Mesendoderm (in vitro differentiated cells): ENCODE measurements at regions not wholly inside any gene's neighbourhood (a gene's known extent, or its start where the extent isn't known, plus 50 kb on each side); places are given as distances from the start of the nearest gene placed in this dataset.

Experiments
- DNase-seq: peaks from one replicate; pipeline ENCODE4 v3.0.0; 2013
- H2AK5ac ChIP-seq: 2 replicates; pipeline ENCODE4 v1.6.1; 2013; ENCODE audit warnings: low read length, inconsistent platforms
- H2BK120ac ChIP-seq: 2 replicates; pipeline ENCODE4 v1.6.1; 2013; ENCODE audit warnings: low read depth, mild to moderate bottlenecking, low read length, moderate library complexity, mixed read lengths
- H2BK15ac ChIP-seq: replicated peaks from 2 replicates; pipeline ENCODE4 v1.6.1; 2013; ENCODE audit warnings: low read depth, mild to moderate bottlenecking, moderate library complexity
- H2BK5ac ChIP-seq: 2 replicates; pipeline ENCODE4 v1.6.1; 2013; ENCODE audit warnings: low read length, inconsistent platforms
- H3K18ac ChIP-seq: 2 replicates; pipeline ENCODE4 v1.6.1; 2013; ENCODE audit warnings: mild to moderate bottlenecking, low read length, mixed read lengths
- H3K23ac ChIP-seq: one replicate; pipeline ENCODE4 v1.6.1; 2013; ENCODE audit warnings: low read length
- H3K27ac ChIP-seq: 2 replicates; pipeline ENCODE4 v1.5.1; 2013; ENCODE audit warnings: low read depth, mild to moderate bottlenecking, inconsistent platforms, low read length, moderate library complexity
- H3K27me3 ChIP-seq: 2 replicates; pipeline ENCODE4 v1.6.1; 2013; ENCODE audit warnings: low read length, control low read depth, mild to moderate bottlenecking, inconsistent platforms; ENCODE audit not compliant: insufficient read depth, poor library complexity
- H3K36me3 ChIP-seq: 2 replicates; pipeline ENCODE4 v1.6.1; 2013; ENCODE audit warnings: low read length, inconsistent platforms; ENCODE audit not compliant: control insufficient read depth, insufficient read depth
- H3K4ac ChIP-seq: one replicate; pipeline ENCODE4 v1.6.1; 2013; ENCODE audit warnings: low read depth, mild to moderate bottlenecking, low read length, moderate library complexity
- H3K4me1 ChIP-seq: 2 replicates; pipeline ENCODE4 v1.6.1; 2013; ENCODE audit warnings: low read depth, low read length, inconsistent platforms; ENCODE audit not compliant: control insufficient read depth
- H3K4me2 ChIP-seq: 2 replicates; pipeline ENCODE4 v1.6.1; 2013; ENCODE audit warnings: low read length
- H3K4me3 ChIP-seq: 2 replicates; pipeline ENCODE4 v1.5.1; 2013; ENCODE audit warnings: mild to moderate bottlenecking, low read length
- H3K56ac ChIP-seq: one replicate; pipeline ENCODE4 v1.6.1; 2013; ENCODE audit warnings: low read length
- H3K79me1 ChIP-seq: 2 replicates; pipeline ENCODE4 v1.6.1; 2013; ENCODE audit warnings: low read length, inconsistent platforms
- H3K79me2 ChIP-seq: 2 replicates; pipeline ENCODE4 v1.6.1; 2013; ENCODE audit warnings: mild to moderate bottlenecking, low read length; ENCODE audit not compliant: control insufficient read depth, insufficient read depth
- H3K9ac ChIP-seq: 2 replicates; pipeline ENCODE4 v1.6.1; 2013; ENCODE audit warnings: low read length, inconsistent platforms
- H4K5ac ChIP-seq: one replicate; pipeline ENCODE4 v1.6.1; 2013; ENCODE audit warnings: low read length
- H4K8ac ChIP-seq: one replicate; pipeline ENCODE4 v1.6.1; 2013; ENCODE audit warnings: low read depth, mild to moderate bottlenecking, control low read depth, low read length, moderate library complexity
- WGBS: extraction: QIAGEN DNeasy Blood & Tissue Kit; methylation state at CpG from one replicate; pipeline ENCODE4 v1.1.7; 2013; ENCODE audit warnings: low lambda C conversion rate, missing lambda C conversion rate; ENCODE audit not compliant: insufficient coverage; ENCODE audit errors: extremely low coverage; 5-methylcytosine and 5-hydroxymethylcytosine counted together

GRCh38 chr15:45958924-45959323, 324.1 kb downstream of the SQOR start:
- WGBS: no CpG with 5 or more reads among the region's 3 CpGs
- H2BK15ac ChIP-seq: no peak overlapping the region
- H3K4ac ChIP-seq: no peak overlapping the region
- no peaks in the 10 kb centered on the region for H3K79me2 ChIP-seq
- H4K8ac ChIP-seq: no peak overlapping the region
- H2BK120ac ChIP-seq: no peak overlapping the region
- H3K79me1 ChIP-seq: no peaks in the 10 kb centered on the region
- no peak overlapping the region for H4K5ac ChIP-seq
- no peak overlapping the region for H3K4me3 ChIP-seq
- no peak overlapping the region for H3K4me2 ChIP-seq
- no peak for DNase-seq
- H3K18ac ChIP-seq: no peak overlapping the region
- no peak overlapping the region for H2BK5ac ChIP-seq
- H3K27ac ChIP-seq: no peak overlapping the region
- no peak overlapping the region for H3K9ac ChIP-seq
- no peaks in the 10 kb centered on the region for H3K4me1 ChIP-seq
- H3K56ac ChIP-seq: no peak overlapping the region
- no peak overlapping the region for H3K23ac ChIP-seq
- no peaks in the 10 kb centered on the region for H3K27me3 ChIP-seq
- no peaks in the 10 kb centered on the region for H3K36me3 ChIP-seq
- no peak overlapping the region for H2AK5ac ChIP-seq

DNA sequence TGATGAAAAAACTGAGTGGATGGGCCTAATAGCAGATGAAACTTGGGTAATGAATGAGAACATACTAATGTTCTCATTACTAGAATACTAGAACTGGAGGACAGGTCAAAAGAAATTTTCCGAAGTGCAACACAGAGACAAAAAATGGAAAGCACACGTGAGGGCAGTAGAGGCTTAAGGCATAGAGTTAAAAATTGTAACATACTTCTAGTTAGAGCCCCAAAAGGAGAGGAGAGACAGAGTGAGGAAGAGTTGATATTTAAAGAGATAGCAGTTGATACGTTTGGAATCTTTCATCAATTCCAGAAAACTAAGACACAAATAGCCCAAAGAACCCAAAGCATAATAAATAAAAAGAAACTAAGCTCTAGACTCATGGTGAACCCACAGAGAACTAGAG, 327.9 kb downstream of the SQOR start:
- Histone ChIP-seq H2BK15ac (no peak overlapping the region), H3K4me1 (no peaks in the 10 kb centered on the region), H3K36me3 (no peaks in the 10 kb centered on the region), H3K4ac (no peak overlapping the region), H3K4me2 (no peak overlapping the region), H3K79me2 (no peaks in the 10 kb centered on the region), H3K27ac (no peak overlapping the region), H2AK5ac (no peak overlapping the region), H3K27me3 (no peaks in the 10 kb centered on the region), H2BK5ac (no peak overlapping the region), H3K9ac (no peak overlapping the region), H3K79me1 (no peaks in the 10 kb centered on the region), H3K4me3 (no peak overlapping the region), H3K56ac (no peak overlapping the region), H2BK120ac (no peak overlapping the region), H4K5ac (no peak overlapping the region), H3K23ac (no peak overlapping the region), H4K8ac (no peak overlapping the region), H3K18ac (no peak overlapping the region)
- DNase-seq: no peak
- WGBS: no CpG with 5 or more reads among the region's 3 CpGs

GRCh38 chr15:45970542-45970941, 335.7 kb downstream of the SQOR start:
- no peak overlapping the region for H3K9ac ChIP-seq

DNA sequence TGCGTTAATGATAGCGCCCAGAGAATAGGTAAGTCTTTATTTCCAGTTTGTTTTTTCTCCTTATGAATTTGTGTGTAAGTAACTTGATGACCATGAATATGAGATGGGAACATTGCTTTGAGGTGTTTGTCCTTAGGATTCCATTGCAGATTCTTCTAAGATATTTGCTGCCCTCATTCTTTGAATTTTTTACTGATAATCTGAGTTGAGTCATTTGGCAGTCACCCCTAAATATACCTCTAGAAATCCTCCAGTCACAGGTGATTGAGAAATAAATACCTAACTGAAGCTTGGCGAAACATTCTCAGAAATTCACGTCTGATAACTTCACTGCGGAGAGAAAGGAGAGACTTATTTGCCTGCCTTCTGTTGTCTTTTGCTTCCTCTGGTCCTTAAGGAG, 345.5 kb downstream of the SQOR start:
- Histone ChIP-seq H3K4ac (no peak overlapping the region), H3K4me1 (no peaks in the 10 kb centered on the region), H2BK120ac (no peak overlapping the region), H4K5ac (no peak overlapping the region), H3K4me3 (no peak overlapping the region), H3K27me3 (no peaks in the 10 kb centered on the region), H3K79me1 (no peaks in the 10 kb centered on the region), H3K27ac (no peak overlapping the region), H2AK5ac (no peak overlapping the region), H3K79me2 (no peaks in the 10 kb centered on the region), H3K23ac (no peak overlapping the region), H2BK15ac (no peak overlapping the region), H4K8ac (no peak overlapping the region), H3K56ac (no peak overlapping the region), H3K36me3 (no peaks in the 10 kb centered on the region), H3K18ac (no peak overlapping the region), H2BK5ac (no peak overlapping the region), H3K9ac (no peak overlapping the region), H3K4me2 (no peak overlapping the region)
- no CpG with 5 or more reads among the region's 5 CpGs for WGBS
- DNase-seq: peak; percentile 3

More at GRCh38 chr15:45970542-45970941, 335.7 kb downstream of the SQOR start:
- H3K36me3 ChIP-seq: no peaks in the 10 kb centered on the region
- no peak overlapping the region for H3K18ac ChIP-seq
- no peak overlapping the region for H2BK15ac ChIP-seq
- H3K79me2 ChIP-seq: no peaks in the 10 kb centered on the region
- DNase-seq: no peak
- no peak overlapping the region for H3K56ac ChIP-seq
- no CpG with 5 or more reads among the region's 1 CpG for WGBS
- no peak overlapping the region for H2BK120ac ChIP-seq
- H3K79me1 ChIP-seq: no peaks in the 10 kb centered on the region
- H2BK5ac ChIP-seq: no peak overlapping the region
- H3K23ac ChIP-seq: no peak overlapping the region
- no peak overlapping the region for H4K5ac ChIP-seq
- no peaks in the 10 kb centered on the region for H3K4me1 ChIP-seq
- no peak overlapping the region for H3K4me3 ChIP-seq
- no peak overlapping the region for H2AK5ac ChIP-seq
- no peak overlapping the region for H3K4me2 ChIP-seq
- H4K8ac ChIP-seq: no peak overlapping the region
- H3K27ac ChIP-seq: no peak overlapping the region
- no peaks in the 10 kb centered on the region for H3K27me3 ChIP-seq
- H3K4ac ChIP-seq: no peak overlapping the region

DNA sequence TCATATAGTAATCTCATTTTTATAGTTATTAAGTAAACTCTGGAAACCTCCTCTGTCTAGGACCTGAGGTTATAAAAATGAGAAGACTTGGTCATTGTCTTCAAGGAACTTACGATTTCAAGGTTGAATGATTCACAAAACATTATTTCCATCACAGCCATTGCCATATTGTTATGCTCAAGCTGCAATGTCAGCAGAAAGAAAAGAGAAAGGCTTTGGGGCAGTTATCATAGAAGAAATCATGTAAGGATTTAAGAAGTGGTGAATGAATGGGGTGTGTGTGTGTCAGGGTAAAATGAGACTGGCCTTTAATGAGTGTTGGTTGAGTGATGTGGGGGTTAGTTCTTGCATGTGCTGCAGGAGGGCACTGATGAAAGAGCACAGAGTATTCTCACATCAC, 346.8 kb downstream of the SQOR start:
- Histone ChIP-seq H3K18ac (no peak overlapping the region), H2AK5ac (no peak overlapping the region), H3K79me1 (no peaks in the 10 kb centered on the region), H3K27ac (no peak overlapping the region), H4K5ac (no peak overlapping the region), H3K36me3 (no peaks in the 10 kb centered on the region), H3K79me2 (no peaks in the 10 kb centered on the region), H4K8ac (no peak overlapping the region), H3K4me3 (no peak overlapping the region), H3K4me1 (no peaks in the 10 kb centered on the region), H3K23ac (no peak overlapping the region), H3K4ac (no peak overlapping the region), H2BK120ac (no peak overlapping the region), H3K56ac (no peak overlapping the region), H3K4me2 (no peak overlapping the region), H2BK5ac (no peak overlapping the region), H2BK15ac (no peak overlapping the region), H3K27me3 (no peaks in the 10 kb centered on the region), H3K9ac (no peak overlapping the region)
- no CpG with 5 or more reads among the region's 1 CpG for WGBS
- no peak for DNase-seq

DNA sequence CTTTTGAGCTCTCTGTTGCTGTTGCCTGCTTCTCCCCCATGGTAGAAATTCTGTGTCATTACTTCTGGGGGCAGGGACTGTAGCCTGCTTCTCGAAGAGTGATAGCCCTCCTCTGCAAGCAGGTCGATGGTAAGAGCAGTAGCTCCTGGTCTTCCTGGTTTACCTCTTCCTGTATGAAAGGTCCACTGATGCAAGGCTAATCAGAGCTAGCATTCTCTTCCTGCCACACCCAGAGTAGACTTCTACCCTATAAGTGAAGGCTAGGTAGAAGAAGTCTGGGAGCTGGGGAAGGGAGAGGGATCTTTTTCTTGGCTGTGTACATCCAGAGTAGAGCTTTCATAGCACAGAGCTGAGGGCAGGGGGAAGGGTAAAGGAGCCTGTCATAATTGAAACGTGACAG, 357.0 kb downstream of the SQOR start:
- H3K27me3 ChIP-seq: no peaks in the 10 kb centered on the region
- no peak overlapping the region for H4K5ac ChIP-seq
- WGBS: no CpG with 5 or more reads among the region's 3 CpGs

More for the DNA sequence above, 357.0 kb downstream of the SQOR start:
- no peak overlapping the region for H3K56ac ChIP-seq
- no peak overlapping the region for H2AK5ac ChIP-seq
- no peaks in the 10 kb centered on the region for H3K79me1 ChIP-seq
- no peak overlapping the region for H4K8ac ChIP-seq
- H2BK5ac ChIP-seq: no peak overlapping the region
- no peak overlapping the region for H2BK120ac ChIP-seq
- no peak overlapping the region for H3K4me3 ChIP-seq
- no peak overlapping the region for H3K9ac ChIP-seq
- H3K79me2 ChIP-seq: no peaks in the 10 kb centered on the region
- H2BK15ac ChIP-seq: no peak overlapping the region
- H3K27ac ChIP-seq: no peak overlapping the region
- H3K4me1 ChIP-seq: no peaks in the 10 kb centered on the region
- no peak overlapping the region for H3K4ac ChIP-seq
- H3K18ac ChIP-seq: no peak overlapping the region
- DNase-seq: no peak
- H3K23ac ChIP-seq: no peak overlapping the region
- H3K36me3 ChIP-seq: no peaks in the 10 kb centered on the region
- no peak overlapping the region for H3K4me2 ChIP-seq
